Stimulated activated CD4-positive, alpha-beta T cell treated with anti-CD3 and anti-CD28 coated beads, Interleukin-1b, Interleukin-23, amount 100 ng/mL, for 4 hours (primary cell): ENCODE measurements at regions not wholly inside any gene's neighbourhood (a gene's known extent, or its start where the extent isn't known, plus 50 kb on each side); places are given as distances from the start of the nearest gene placed in this dataset.

ENCODE experiments used
- DNase-seq, 2 donors: peaks; one replicate each; pipeline ENCODE4 v3.0.0-alpha.2; 2020; ENCODE audit warnings: low read depth in 2 of 2

- no peak for DNase-seq
These were observed 116.0 kb upstream of the DIO3 start for GRCh38 chr14:101445278-101445677.

- DNase-seq = no peak
These were observed 114.8 kb upstream of the DIO3 start for GRCh38 chr14:101446387-101446969.

- DNase-seq = no peak
These were observed 112.2 kb upstream of the DIO3 start for GRCh38 chr14:101449114-101449513.

GRCh38 chr14:101451166-101451565, 110.1 kb upstream of the DIO3 start:
- no peak for DNase-seq

- DNase-seq = no peak
These were observed 108.1 kb upstream of the DIO3 start for GRCh38 chr14:101453225-101453624.

- no peak for DNase-seq
These were observed 107.1 kb upstream of the DIO3 start for GRCh38 chr14:101454229-101454628.

- DNase-seq = no peak
These were observed 104.8 kb upstream of the DIO3 start for GRCh38 chr14:101456246-101457175.

- DNase-seq = no peak
These were observed 103.9 kb upstream of the DIO3 start for GRCh38 chr14:101457301-101457935.

GRCh38 chr14:101457936-101458740, 103.2 kb upstream of the DIO3 start:
- no peak for DNase-seq

- no peak for DNase-seq
These were observed 102.3 kb upstream of the DIO3 start for GRCh38 chr14:101458741-101459550.

- DNase-seq = no peak
These were observed 101.8 kb upstream of the DIO3 start for GRCh38 chr14:101459551-101459900.

- DNase-seq = no peak
These were observed 100.8 kb upstream of the DIO3 start for GRCh38 chr14:101460521-101460920.

GRCh38 chr14:101460986-101461750, 100.1 kb upstream of the DIO3 start:
- no peak for DNase-seq

- no peak for DNase-seq
These were observed 99.4 kb upstream of the DIO3 start for GRCh38 chr14:101461891-101462290.

GRCh38 chr14:101462726-101463565, 98.3 kb upstream of the DIO3 start:
- no peak for DNase-seq

- DNase-seq = no peak
These were observed 97.6 kb upstream of the DIO3 start for GRCh38 chr14:101463566-101464171.

- DNase-seq = no peak
These were observed 96.8 kb upstream of the DIO3 start for GRCh38 chr14:101464310-101464983.

GRCh38 chr14:101464984-101465794, 96.1 kb upstream of the DIO3 start:
- no peak for DNase-seq
